Activated CD4-positive, alpha-beta memory T cell treated with anti-CD3 and anti-CD28 coated beads, Interleukin-2, amount 10 ng/mL, durations not matched to agents 7 days and 5 days (primary cell): ENCODE measurements at regions not wholly inside any gene's neighbourhood (a gene's known extent, or its start where the extent isn't known, plus 50 kb on each side); places are given as distances from the start of the nearest gene placed in this dataset.

Experiments used
- CTCF ChIA-PET: fragments of 350-600 bp; sonication (Branson Sonifier 250); formaldehyde crosslinking; loops from one replicate; lab custom pipeline; 2021; ENCODE audit warnings: antibody characterized with exemption, inconsistent platforms; lab: Charles Lee
- POLR2A ChIA-PET: fragments of 350-600 bp; sonication (Branson Sonifier 250); formaldehyde crosslinking; loops from one replicate; lab custom pipeline; 2021; ENCODE audit warnings: antibody characterized with exemption; lab: Charles Lee
- DNase-seq: peaks from one replicate; pipeline ENCODE4 v3.0.0-alpha.2; 2020
- H3K27ac Mint-ChIP-seq: one replicate; pipeline ENCODE4 v1.8.0; 2021; ENCODE audit warnings: mild to moderate bottlenecking, mixed read lengths
- H3K27me3 Mint-ChIP-seq: one replicate; pipeline ENCODE4 v1.8.0; 2021; ENCODE audit warnings: mixed read lengths
- H3K36me3 Mint-ChIP-seq: one replicate; pipeline ENCODE4 v1.8.0; 2021; ENCODE audit warnings: low read depth, mixed read lengths
- H3K4me1 Mint-ChIP-seq: one replicate; pipeline ENCODE4 v1.8.0; 2021; ENCODE audit warnings: mixed read lengths
- H3K4me3 Mint-ChIP-seq: one replicate; pipeline ENCODE4 v1.8.0; 2021; ENCODE audit warnings: mild to moderate bottlenecking, mixed read lengths
- H3K9me3 Mint-ChIP-seq: one replicate; pipeline ENCODE4 v1.8.0; 2021; ENCODE audit warnings: mixed read lengths

- Mint-ChIP-seq H3K4me1 (no peaks in the 10 kb centered on the region), H3K27me3 (no peaks in the 10 kb centered on the region), H3K9me3 (peaks cover 2% of the 10 kb centered on the region), H3K27ac (no peak overlapping the region), H3K4me3 (no peak overlapping the region), H3K36me3 (no peaks in the 10 kb centered on the region)
- ChIA-PET POLR2A (no interaction called here), CTCF (no interaction called here)
- no peak for DNase-seq
Observed at GRCh38 chr4:129498626-129499025, 402.7 kb downstream of the C4orf33 start.

GRCh38 chr4:129514852-129515251 lies 418.9 kb downstream of the C4orf33 start:
- POLR2A ChIA-PET: no interaction called here
- CTCF ChIA-PET: no interaction called here

DNA sequence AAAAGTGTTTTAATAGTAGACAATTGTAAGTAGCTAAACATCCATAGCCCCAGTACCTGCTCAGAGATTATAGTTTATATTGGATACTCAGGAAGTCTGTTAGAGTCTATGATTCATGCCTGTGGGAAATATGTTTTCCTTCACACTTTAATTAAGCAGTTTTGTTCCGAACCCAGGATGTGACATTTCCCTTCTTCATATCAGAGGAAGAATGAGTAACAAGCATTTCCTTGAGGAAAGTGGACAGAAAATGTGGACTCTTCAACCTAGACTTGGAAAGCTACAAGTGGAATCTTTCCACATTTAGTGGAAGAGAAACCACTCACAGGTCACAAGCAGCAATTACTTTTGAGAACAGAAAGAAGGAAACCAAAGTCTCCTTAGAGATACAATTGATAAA lies 419.4 kb downstream of the C4orf33 start:
- POLR2A ChIA-PET: no interaction called here
- H3K36me3 Mint-ChIP-seq: no peaks in the 10 kb centered on the region
- DNase-seq: no peak
- H3K4me3 Mint-ChIP-seq: no peak overlapping the region
- no peaks in the 10 kb centered on the region for H3K27me3 Mint-ChIP-seq
- H3K27ac Mint-ChIP-seq: no peak overlapping the region
- CTCF ChIA-PET: no interaction called here
- peaks cover 3% of the 10 kb centered on the region for H3K9me3 Mint-ChIP-seq
- H3K4me1 Mint-ChIP-seq: no peaks in the 10 kb centered on the region

More at GRCh38 chr4:129514852-129515251, 418.9 kb downstream of the C4orf33 start:
- H3K27ac Mint-ChIP-seq: no peak overlapping the region
- H3K4me1 Mint-ChIP-seq: no peaks in the 10 kb centered on the region
- no peak for DNase-seq
- no peak overlapping the region for H3K4me3 Mint-ChIP-seq
- H3K27me3 Mint-ChIP-seq: no peaks in the 10 kb centered on the region
- H3K9me3 Mint-ChIP-seq: peaks cover 3% of the 10 kb centered on the region
- no peaks in the 10 kb centered on the region for H3K36me3 Mint-ChIP-seq

DNA sequence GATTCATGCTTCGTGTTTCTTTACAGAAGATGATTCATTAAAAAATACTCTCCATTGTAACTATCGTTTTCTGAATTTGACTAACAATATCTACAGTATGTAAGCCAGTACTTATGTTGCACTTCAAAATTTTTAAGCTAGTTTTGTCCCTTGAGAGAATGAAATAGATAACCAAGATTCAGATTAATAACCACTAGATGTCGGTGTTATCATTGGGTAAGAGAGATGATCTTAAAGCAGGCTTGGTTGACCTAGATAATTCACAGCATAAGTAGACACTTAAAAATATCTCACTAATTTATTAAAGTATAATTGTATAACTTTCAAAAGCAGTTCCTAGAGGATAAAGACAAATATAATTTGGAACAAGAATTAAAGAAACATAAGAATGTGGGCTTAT lies 430.9 kb downstream of the C4orf33 start:
- H3K4me1 Mint-ChIP-seq: no peaks in the 10 kb centered on the region
- no peak for DNase-seq
- ChIA-PET CTCF (no interaction called here), POLR2A (no interaction called here)
- no peak overlapping the region for H3K4me3 Mint-ChIP-seq
- no peaks in the 10 kb centered on the region for H3K9me3 Mint-ChIP-seq
- no peaks in the 10 kb centered on the region for H3K27me3 Mint-ChIP-seq
- no peak overlapping the region for H3K27ac Mint-ChIP-seq
- no peaks in the 10 kb centered on the region for H3K36me3 Mint-ChIP-seq

DNA sequence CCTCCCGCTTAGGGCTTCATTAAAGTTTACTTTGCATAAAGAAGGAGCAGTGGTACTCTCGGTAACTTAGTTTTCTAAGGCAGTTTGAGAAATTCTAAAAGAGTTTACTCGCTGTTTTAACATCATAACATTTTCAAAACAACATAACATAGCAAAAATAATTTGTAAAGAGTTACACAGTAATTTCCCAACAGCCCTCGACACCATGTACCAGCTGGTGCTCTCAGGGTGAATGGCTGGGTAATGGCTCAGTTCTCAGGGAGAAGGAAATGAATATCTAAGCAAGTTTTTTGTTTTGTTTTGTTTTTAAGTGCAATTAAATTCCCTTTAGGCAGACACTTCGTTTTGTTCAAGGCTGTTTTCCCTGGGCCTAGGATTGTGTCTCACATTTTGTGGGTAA lies 435.3 kb downstream of the C4orf33 start:
- no peak overlapping the region for H3K27ac Mint-ChIP-seq
- H3K4me1 Mint-ChIP-seq: peaks cover 2% of the 10 kb centered on the region
- DNase-seq: no peak
- CTCF ChIA-PET: no interaction called here
- POLR2A ChIA-PET: no interaction called here
- H3K36me3 Mint-ChIP-seq: no peaks in the 10 kb centered on the region
- H3K4me3 Mint-ChIP-seq: no peak overlapping the region
- H3K27me3 Mint-ChIP-seq: no peaks in the 10 kb centered on the region
- H3K9me3 Mint-ChIP-seq: no peaks in the 10 kb centered on the region

DNA sequence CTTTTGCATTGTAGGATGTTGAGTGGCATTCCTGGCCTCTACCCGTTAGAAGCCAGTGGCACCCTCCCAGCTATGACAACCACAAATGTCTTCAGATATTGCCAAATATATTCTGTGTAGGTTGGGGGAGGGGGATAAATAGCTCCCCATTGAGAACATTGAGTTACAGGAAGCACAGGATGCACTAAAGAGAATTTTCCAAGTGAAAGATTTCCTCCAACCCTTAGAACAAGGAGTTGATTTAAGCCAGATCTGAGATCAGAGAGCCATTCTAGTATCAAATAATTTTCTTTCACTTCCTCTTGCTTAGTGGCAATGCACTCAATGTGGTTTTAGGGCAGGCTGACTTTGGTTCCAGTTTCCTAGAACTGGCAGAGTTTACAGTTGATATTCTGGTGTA lies 436.6 kb downstream of the C4orf33 start:
- POLR2A ChIA-PET: no interaction called here
- no peaks in the 10 kb centered on the region for H3K27me3 Mint-ChIP-seq

DNA sequence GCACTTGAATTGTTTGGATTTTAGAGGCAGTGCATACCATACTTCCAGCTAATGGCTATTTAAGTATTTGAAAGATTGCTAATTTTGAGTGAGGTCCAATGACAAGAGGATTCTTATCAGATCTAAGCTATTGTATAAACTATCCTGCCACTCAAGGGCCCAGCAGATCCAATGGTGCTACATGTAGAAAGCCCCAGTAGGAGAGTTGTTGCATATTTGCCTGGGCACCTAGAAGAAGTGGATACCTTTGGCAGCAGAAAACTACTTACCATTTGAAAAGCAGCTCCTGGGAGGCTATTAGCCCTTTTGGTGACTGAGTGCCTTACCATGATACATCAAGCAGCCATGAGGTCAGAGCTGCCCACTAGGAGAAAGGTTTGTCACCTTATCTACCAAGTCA lies 447.3 kb downstream of the C4orf33 start:
- DNase-seq: no peak
- Mint-ChIP-seq H3K9me3 (no peaks in the 10 kb centered on the region), H3K27ac (no peak overlapping the region), H3K27me3 (no peaks in the 10 kb centered on the region), H3K4me3 (no peak overlapping the region), H3K4me1 (no peaks in the 10 kb centered on the region), H3K36me3 (no peaks in the 10 kb centered on the region)
- ChIA-PET POLR2A (no interaction called here), CTCF (no interaction called here)

More for the DNA sequence above, 436.6 kb downstream of the C4orf33 start:
- Mint-ChIP-seq H3K4me3 (no peak overlapping the region), H3K27ac (no peak overlapping the region), H3K36me3 (no peaks in the 10 kb centered on the region), H3K9me3 (no peaks in the 10 kb centered on the region), H3K4me1 (peaks cover 2% of the 10 kb centered on the region)
- DNase-seq: no peak
- CTCF ChIA-PET: no interaction called here

DNA sequence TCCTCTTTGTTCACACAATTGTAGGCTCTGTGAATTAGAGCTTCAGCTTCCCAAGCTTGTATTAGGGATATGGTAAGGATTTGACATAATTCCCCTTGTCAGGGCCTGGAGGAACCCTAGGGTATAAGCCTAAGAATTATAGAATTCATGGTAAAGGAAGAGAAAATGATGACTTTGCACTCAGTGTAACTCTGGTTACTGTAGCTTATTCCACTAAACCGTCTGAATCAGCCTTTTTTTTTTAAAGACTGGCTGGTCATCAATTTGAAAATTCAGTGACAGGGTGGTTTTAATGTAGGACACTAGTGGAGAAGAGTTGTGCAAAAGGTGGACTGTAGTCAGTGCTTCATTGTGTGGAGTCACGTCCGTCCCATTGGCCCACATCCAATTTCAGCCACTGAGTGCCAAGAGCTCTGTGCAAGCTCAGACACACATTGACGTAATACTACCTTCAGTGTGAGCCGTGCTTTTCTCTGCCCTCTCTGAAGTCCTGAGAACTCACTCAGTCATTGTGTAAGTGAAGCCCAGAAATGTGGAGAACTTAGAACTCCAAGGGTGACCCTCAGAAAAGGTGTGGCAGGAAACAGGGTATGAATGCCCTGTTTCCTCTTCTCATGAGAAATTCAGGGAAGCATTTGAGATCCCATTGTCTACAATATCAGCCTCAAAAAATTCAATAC lies 449.8 kb downstream of the C4orf33 start:
- POLR2A ChIA-PET: no interaction called here
- no peaks in the 10 kb centered on the region for H3K9me3 Mint-ChIP-seq
- H3K36me3 Mint-ChIP-seq: no peaks in the 10 kb centered on the region
- no peak overlapping the region for H3K27ac Mint-ChIP-seq
- no peak overlapping the region for H3K4me3 Mint-ChIP-seq
- no peaks in the 10 kb centered on the region for H3K27me3 Mint-ChIP-seq
- DNase-seq: no peak
- CTCF ChIA-PET: no interaction called here
- no peaks in the 10 kb centered on the region for H3K4me1 Mint-ChIP-seq

DNA sequence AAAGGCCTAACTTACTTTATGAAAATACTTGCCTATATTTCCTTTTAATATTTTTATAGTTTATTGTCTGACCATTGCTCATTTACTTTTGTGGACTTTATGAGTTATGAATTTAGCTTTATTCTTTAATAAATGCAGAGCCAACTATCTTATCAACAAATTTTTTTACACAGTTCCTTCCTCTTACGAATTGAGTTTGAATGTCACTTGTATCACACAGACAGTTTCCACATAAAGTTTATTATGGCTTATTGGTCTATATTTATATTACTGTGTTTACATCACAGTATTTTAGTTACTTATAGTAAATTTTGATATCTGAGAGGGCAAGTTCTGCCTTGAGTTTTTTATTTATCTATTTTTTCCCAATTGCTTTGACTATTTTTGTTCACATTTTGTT lies 450.6 kb downstream of the C4orf33 start:
- H3K27ac Mint-ChIP-seq: no peak overlapping the region
- H3K4me3 Mint-ChIP-seq: no peak overlapping the region

DNA sequence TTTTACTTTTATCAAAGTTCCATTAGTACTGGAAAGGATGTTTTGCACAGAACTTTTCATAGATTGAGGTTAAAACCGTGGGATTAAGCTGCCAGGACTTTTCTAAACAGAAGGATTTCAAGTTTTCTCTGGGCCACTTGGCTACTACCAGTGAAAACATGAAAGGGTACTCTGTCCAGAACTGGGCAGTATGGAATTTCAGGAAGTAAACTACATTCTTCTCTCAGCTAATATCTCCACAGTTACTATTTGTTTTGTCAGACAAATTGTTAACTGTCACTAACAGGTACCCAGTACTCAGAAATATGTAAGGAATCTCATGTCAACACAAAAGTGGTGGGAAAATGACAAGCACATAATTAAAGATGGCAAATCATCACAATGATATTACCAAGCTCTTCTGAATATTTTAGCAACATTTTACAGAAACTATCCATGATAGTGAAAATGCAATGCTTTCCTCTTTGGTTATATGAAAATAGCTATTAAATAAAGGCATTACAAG lies 454.4 kb downstream of the C4orf33 start:
- no peak overlapping the region for H3K27ac Mint-ChIP-seq
- H3K9me3 Mint-ChIP-seq: no peaks in the 10 kb centered on the region
- ChIA-PET CTCF (no interaction called here), POLR2A (no interaction called here)
- H3K4me1 Mint-ChIP-seq: no peaks in the 10 kb centered on the region
- H3K27me3 Mint-ChIP-seq: no peaks in the 10 kb centered on the region
- no peak for DNase-seq
- H3K36me3 Mint-ChIP-seq: no peaks in the 10 kb centered on the region
- no peak overlapping the region for H3K4me3 Mint-ChIP-seq

More for the DNA sequence above, 450.6 kb downstream of the C4orf33 start:
- H3K9me3 Mint-ChIP-seq: no peaks in the 10 kb centered on the region
- CTCF ChIA-PET: no interaction called here
- DNase-seq: no peak
- H3K27me3 Mint-ChIP-seq: no peaks in the 10 kb centered on the region
- no peaks in the 10 kb centered on the region for H3K36me3 Mint-ChIP-seq
- no peaks in the 10 kb centered on the region for H3K4me1 Mint-ChIP-seq
- POLR2A ChIA-PET: no interaction called here

- no peaks in the 10 kb centered on the region for H3K4me1 Mint-ChIP-seq
Observed at GRCh38 chr4:129561280-129561679, 465.3 kb downstream of the C4orf33 start.

GRCh38 chr4:129561886-129562671 lies 466.1 kb downstream of the C4orf33 start:
- DNase-seq: no peak
- ChIA-PET POLR2A (no interaction called here), CTCF (no interaction called here)
- Mint-ChIP-seq H3K9me3 (no peaks in the 10 kb centered on the region), H3K4me1 (no peaks in the 10 kb centered on the region), H3K36me3 (no peaks in the 10 kb centered on the region), H3K4me3 (no peak overlapping the region), H3K27ac (no peak overlapping the region), H3K27me3 (no peaks in the 10 kb centered on the region)

More at GRCh38 chr4:129561280-129561679, 465.3 kb downstream of the C4orf33 start:
- Mint-ChIP-seq H3K4me3 (no peak overlapping the region), H3K27me3 (no peaks in the 10 kb centered on the region), H3K9me3 (no peaks in the 10 kb centered on the region), H3K36me3 (no peaks in the 10 kb centered on the region), H3K27ac (no peak overlapping the region)
- no peak for DNase-seq
- ChIA-PET CTCF (no interaction called here), POLR2A (no interaction called here)

- Mint-ChIP-seq H3K4me3 (no peak overlapping the region), H3K27me3 (no peaks in the 10 kb centered on the region), H3K36me3 (no peaks in the 10 kb centered on the region), H3K27ac (no peak overlapping the region), H3K9me3 (no peaks in the 10 kb centered on the region), H3K4me1 (no peaks in the 10 kb centered on the region)
- POLR2A ChIA-PET: no interaction called here
- no peak for DNase-seq
- CTCF ChIA-PET: no interaction called here
Observed at GRCh38 chr4:129565214-129565613, 469.3 kb downstream of the C4orf33 start.
